GM19193 (cell line): ENCODE measurements at regions not wholly inside any gene's neighbourhood (a gene's known extent, or its start where the extent isn't known, plus 50 kb on each side); places are given as distances from the start of the nearest gene placed in this dataset.

Source experiments
- POLR2A ChIP-seq: IDR thresholded peaks from 4 replicates; pipeline ENCODE4 v1.6.1; 2011; ENCODE audit not compliant: insufficient read depth, insufficient read length; ENCODE audit errors: extremely low read depth

DNA sequence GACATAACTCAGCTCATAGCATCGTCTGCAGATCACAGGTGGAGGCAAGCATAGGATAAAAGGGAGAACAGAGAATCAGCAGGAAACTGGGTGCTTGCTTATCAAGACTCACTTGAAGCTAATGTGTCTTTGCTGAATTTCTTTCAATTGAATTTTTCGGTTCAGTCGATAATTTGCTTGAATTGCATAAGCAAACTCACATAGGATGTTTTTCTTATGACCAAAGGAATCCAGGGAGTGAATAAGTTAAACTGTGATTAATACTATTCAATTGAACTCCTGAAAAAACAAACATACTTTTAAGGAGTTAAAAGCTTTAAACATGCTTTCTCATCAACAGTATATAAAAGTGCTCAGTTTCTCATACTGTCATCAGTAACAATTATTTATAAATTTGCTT, 707.1 kb upstream of the ACVR2A start:
- TF ChIP-seq POLR2A: no peak

DNA sequence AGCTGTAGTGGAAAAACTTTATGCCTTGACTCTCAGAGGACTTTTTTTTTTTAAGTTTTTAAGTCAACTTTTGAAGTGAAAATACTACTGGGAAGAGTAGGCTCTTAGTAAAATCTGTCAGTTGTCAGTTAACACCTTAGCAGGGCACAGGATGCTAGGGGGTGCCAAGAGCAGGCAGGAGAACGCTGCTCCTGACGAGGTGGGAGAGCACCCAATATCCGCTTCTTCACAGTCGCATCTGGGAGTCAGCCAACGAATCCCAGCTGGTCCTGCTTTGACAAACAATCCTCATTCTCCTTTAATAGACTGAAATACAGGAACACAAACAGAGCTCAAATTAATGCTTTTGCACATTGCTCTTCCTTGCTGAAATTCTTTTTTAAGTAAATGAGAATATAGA, 709.5 kb upstream of the ACVR2A start:
- no peak for TF ChIP-seq POLR2A

GRCh38 chr2:147133286-147133908, 711.4 kb upstream of the ACVR2A start:
- TF ChIP-seq POLR2A: no peak

- no peak for TF ChIP-seq POLR2A
Measured at GRCh38 chr2:147125145-147125544, 719.7 kb upstream of the ACVR2A start.

DNA sequence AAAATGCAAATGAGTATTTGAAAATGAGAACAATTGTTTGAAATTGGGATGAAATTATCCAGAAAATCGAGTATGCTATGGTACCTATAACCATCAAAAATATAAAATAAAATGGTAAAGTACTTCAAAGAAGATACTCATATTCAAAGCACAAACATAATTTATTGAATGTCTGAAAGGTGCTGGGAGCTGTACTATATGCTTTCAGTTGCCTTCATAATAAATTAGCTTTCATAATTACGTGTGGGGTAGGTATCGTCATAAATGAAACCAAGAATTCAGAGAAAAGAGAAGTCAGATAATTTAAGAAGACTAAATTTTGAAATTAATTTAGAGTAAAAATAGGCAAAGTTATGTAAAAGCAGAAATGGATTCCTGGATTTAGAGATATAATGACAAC, 721.9 kb upstream of the ACVR2A start:
- TF ChIP-seq POLR2A: no peak

DNA sequence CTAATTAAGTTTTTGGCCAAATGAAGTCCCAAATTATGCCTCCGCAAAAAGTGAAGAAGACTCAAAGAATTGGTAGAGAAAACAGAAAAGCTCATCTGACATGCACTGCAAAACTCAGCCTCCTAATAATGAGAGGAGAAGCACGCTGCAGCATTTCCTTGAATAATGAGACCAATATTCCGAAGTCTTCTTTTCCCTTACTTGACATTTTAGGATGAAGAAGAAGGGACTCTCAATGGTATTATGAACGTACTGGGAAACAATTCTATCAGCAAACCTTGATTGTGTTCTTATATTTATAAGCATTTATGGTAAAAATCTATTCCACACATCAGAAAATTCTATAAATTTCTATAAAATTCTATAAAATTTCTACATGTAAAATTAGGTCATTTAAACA, 733.9 kb upstream of the ACVR2A start:
- TF ChIP-seq POLR2A: no peak

DNA sequence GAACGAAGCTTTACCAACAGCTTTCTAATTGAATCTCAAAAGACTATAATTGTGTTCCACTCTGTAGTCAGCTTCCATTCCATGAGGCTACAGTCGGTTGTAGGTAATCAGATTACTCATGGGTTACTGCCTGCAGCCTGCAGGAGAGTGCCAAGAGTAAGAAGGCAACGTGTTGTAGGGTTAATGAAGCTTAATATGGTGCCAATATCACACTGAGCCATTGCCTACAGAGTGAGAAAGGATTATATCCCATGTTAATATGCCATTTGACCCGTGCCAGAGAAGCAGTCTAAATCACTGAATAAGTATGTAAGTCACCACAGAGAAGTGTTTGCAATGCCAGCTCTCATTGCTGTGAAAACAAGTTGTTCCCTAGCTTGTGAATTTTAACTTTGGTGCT, 734.5 kb upstream of the ACVR2A start:
- TF ChIP-seq POLR2A: no peak

GRCh38 chr2:147109291-147109690, 735.5 kb upstream of the ACVR2A start:
- no peak for TF ChIP-seq POLR2A

DNA sequence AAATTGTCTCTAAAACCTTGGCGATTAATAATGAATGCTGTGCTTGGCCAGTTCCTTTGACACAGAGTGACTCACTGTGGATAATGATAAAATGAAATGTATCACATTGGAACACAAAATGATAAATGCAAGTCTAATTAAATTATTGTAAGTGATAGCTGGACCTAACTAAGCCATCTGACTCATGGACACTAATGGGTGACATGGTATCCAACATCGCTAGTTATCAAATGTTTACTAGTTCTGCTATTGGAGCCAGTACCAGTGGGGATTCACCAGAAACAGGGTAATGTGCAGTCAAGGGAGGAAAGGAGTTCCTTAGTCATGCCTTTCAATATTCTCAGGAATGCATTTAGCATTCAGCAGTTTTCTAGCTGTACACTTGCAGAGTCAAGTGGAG, 736.3 kb upstream of the ACVR2A start:
- TF ChIP-seq POLR2A: no peak

DNA sequence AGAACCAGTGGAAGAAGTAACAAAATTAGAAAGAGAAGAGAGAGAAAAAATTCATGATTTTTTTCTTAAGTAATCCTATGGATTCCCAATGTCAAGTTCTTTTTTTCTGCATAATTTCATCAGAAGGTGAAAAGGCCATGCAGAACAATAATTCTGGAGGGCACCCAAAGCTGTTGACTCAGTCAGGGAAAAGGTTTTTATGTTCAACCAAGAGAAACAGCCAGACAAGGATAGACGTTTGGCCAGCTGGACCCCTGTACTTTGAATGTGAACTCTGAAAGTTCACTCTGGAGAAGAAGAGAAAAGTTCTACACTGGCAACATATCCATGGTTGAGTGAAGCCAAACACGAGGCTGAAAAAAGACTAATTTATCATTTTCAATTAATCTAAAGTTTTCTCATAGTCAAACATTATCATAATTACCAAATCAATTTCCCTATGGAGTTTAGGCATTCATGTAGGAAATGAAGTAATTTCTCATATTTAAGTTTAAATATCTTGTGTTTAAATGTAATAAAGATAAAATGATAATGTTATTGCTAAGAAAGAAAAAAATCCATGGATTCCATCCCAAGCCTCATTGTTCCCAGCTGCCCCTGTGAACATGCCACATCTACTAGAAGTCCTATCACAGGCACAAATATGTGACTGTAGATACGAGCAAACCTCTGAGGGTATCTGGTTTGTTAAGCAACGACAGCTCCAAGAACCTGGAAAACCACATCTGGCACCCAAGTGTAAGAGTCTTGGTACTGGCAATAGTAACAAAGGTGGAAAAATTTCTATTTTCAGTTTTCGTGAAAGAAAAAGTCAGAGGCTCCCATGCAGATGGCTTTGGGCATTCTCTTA, 742.7 kb upstream of the ACVR2A start:
- no peak for TF ChIP-seq POLR2A

DNA sequence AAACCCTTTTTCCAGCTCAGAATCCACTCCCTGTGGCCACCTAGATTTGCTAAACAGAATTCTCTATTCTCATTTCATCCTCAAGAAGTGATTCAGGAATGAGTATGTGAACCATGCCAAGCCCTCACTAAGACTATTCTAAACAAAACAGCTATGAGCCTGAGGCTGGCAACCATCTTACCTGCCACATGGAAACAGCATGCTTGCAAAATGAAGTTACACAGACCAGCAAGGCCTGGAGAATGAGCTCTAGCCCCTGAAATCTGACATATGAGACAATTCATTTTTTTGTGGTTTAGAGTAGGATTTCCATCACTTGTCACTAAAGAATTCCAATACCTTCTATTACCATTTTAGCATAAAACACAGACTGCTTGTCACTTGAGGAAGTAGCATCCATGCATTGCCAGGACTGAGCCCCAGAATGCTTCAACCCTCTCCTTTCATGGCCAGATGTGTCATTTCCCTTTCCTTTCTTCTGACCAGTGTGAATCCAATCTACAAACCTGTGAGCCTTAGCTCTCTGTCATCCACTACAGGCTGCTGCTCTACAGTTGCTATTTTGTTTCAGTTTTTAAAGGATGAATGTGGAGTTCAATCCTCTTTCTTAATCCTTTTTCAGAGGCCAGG, 744.3 kb upstream of the ACVR2A start:
- no peak for TF ChIP-seq POLR2A

GRCh38 chr2:147099845-147100244, 745.0 kb upstream of the ACVR2A start:
- TF ChIP-seq POLR2A: no peak

DNA sequence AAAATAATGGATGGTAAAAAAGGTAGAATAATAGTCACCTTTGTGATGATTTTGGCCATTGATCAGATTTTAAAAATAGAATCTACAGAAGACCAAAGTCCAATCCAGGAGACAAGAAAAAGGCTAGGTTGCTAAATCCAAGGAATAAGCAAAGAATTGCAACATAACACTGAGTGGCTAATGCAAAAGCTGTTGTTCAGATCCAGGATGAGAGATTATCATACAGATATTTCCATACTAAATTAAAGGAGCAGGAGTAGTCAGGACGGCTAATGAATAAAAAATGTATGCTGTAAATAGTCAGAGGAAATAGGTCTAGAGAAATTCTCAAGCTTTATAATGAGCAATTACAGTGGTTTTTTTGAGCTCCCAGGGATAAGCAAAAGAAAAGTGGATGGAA, 745.9 kb upstream of the ACVR2A start:
- TF ChIP-seq POLR2A: no peak

DNA sequence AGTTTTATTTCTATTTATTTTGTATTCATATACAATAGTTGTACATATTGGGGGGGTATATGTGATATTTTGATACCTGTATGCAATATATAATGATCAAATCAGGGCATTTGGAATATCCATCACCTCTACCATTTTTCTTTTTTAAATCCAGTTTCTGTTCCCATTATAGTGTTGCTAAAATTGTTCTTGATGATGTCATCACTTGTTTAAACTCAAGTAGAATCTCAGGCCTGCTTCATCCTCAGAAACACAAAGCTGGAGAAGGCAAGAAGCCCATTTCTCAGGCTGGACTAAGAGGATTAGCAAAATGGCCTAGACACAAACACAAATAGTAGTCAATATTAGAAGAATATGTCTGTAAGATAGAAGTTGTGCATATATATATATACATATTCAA, 747.1 kb upstream of the ACVR2A start:
- no peak for TF ChIP-seq POLR2A

DNA sequence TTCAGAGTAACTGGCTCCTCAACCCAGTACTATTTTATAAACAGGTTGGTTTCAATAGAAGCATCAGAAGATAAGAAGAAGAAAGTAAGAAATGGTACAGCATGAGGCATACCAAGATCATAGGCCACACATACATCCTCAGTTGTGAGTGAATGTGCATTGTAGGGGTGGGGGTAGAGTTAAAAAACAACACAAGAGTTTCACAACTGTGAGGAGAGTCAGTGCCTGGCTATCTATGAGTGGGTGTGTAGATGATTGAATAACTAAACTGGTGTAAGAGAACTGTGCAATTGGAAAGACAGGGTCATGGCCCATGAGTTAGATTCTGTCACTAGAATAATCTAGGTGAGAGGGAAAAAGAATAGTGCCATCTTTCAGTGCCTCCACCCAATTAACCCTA, 748.2 kb upstream of the ACVR2A start:
- no peak for TF ChIP-seq POLR2A

- no peak for TF ChIP-seq POLR2A
Measured at GRCh38 chr2:147095376-147095775, 749.5 kb upstream of the ACVR2A start.
